WTC11 (cell line): ENCODE measurements at regions not wholly inside any gene's neighbourhood (a gene's known extent, or its start where the extent isn't known, plus 50 kb on each side); places are given as distances from the start of the nearest gene placed in this dataset.

Source experiments
- ATAC-seq: fragments of 200-7000 bp; cut with Tn5 transposase; 2 replicates; pipeline ENCODE4 v1.10.0; 2021; ENCODE audit warnings: mild to moderate bottlenecking, moderate library complexity
- CTCF ChIA-PET: fragments of 300-600 bp; sonication (Branson Sonifier 250); formaldehyde crosslinking; loops from one replicate; lab custom pipeline; 2021; ENCODE audit warnings: antibody characterized with exemption; lab: Charles Lee
- POLR2A ChIA-PET: fragments of 350-600 bp; sonication (Branson Sonifier 250); formaldehyde crosslinking; loops from one replicate; lab custom pipeline; 2021; ENCODE audit warnings: antibody characterized with exemption; lab: Charles Lee
- DNase-seq: peaks from one replicate; pipeline ENCODE4 v3.0.0; 2021; ENCODE audit warnings: low spot score
- H3K27ac Mint-ChIP-seq: 2 replicates; pipeline ENCODE4 v1.8.0; 2021; ENCODE audit warnings: mixed read lengths
- H3K27me3 Mint-ChIP-seq: 2 replicates; pipeline ENCODE4 v1.8.0; 2021; ENCODE audit warnings: low read depth, mild to moderate bottlenecking, moderate library complexity, mixed read lengths
- H3K36me3 Mint-ChIP-seq: 2 replicates; pipeline ENCODE4 v1.8.0; 2021; ENCODE audit warnings: mixed read lengths
- H3K4me1 Mint-ChIP-seq: 2 replicates; pipeline ENCODE4 v1.8.0; 2022; ENCODE audit warnings: mixed read lengths
- H3K4me3 Mint-ChIP-seq: 2 replicates; pipeline ENCODE4 v1.8.0; 2021; ENCODE audit warnings: mild to moderate bottlenecking, moderate library complexity, mixed read lengths
- H3K9me3 Mint-ChIP-seq: 2 replicates; pipeline ENCODE4 v1.8.0; 2021; ENCODE audit warnings: mixed read lengths
- FOXJ3 ChIP-seq: sonication (generic); formaldehyde crosslinking; IDR thresholded peaks from 2 replicates; pipeline ENCODE4 v1.9.0; 2021; ENCODE audit warnings: missing genetic modification reagents, mild to moderate bottlenecking, borderline replicate concordance
- FOXK1 ChIP-seq: sonication (generic); formaldehyde crosslinking; IDR thresholded peaks from 2 replicates; pipeline ENCODE4 v1.8.0; 2022; ENCODE audit warnings: mild to moderate bottlenecking, moderate library complexity, missing genetic modification reagents
- GABPB1 ChIP-seq: sonication (generic); formaldehyde crosslinking; IDR thresholded peaks from 2 replicates; pipeline ENCODE4 v1.8.1; 2023; ENCODE audit warnings: mild to moderate bottlenecking, missing genetic modification reagents
- IRF2 ChIP-seq: sonication (generic); formaldehyde crosslinking; IDR thresholded peaks from 2 replicates; pipeline ENCODE4 v1.8.0; 2022; ENCODE audit warnings: low read depth, missing genetic modification reagents, borderline replicate concordance
- MXD4 ChIP-seq: fragments of 250-450 bp; sonication (Bioruptor Pico); IDR thresholded peaks from 2 replicates; pipeline ENCODE4 v1.8.0; 2021; ENCODE audit warnings: mild to moderate bottlenecking, moderate library complexity, borderline replicate concordance
- NR1H2 ChIP-seq: sonication (generic); formaldehyde crosslinking; IDR thresholded peaks from 2 replicates; pipeline ENCODE4 v1.9.0; 2021; ENCODE audit warnings: mild to moderate bottlenecking, moderate library complexity, missing genetic modification reagents
- OVOL2 ChIP-seq: fragments of 250-450 bp; sonication (Bioruptor Pico); IDR thresholded peaks from 2 replicates; pipeline ENCODE4 v1.9.0; 2021; ENCODE audit warnings: mild to moderate bottlenecking, borderline replicate concordance
- PRRX2 ChIP-seq: fragments of 250-450 bp; sonication (Bioruptor Pico); IDR thresholded peaks from 2 replicates; pipeline ENCODE4 v1.8.0; 2021; ENCODE audit warnings: mild to moderate bottlenecking
- RELA ChIP-seq: sonication (generic); formaldehyde crosslinking; IDR thresholded peaks from 2 replicates; pipeline ENCODE4 v1.8.1; 2022; ENCODE audit warnings: missing genetic modification reagents, mild to moderate bottlenecking, borderline replicate concordance
- SOX15 ChIP-seq: fragments of 250-450 bp; sonication (Bioruptor Pico); IDR thresholded peaks from 2 replicates; pipeline ENCODE4 v1.9.0; 2021; ENCODE audit warnings: mild to moderate bottlenecking
- SP1 ChIP-seq: sonication (generic); formaldehyde crosslinking; conservative IDR thresholded peaks from 2 replicates; pipeline ENCODE4 v1.8.1; 2022; ENCODE audit warnings: missing genetic modification reagents
- TP53 ChIP-seq: sonication (generic); formaldehyde crosslinking; IDR thresholded peaks from 2 replicates; pipeline ENCODE4 v1.8.1; 2023; ENCODE audit warnings: mild to moderate bottlenecking, missing genetic modification reagents
- ZNF138 ChIP-seq: sonication (generic); formaldehyde crosslinking; conservative IDR thresholded peaks from 2 replicates; pipeline ENCODE4 v1.8.1; 2022; ENCODE audit warnings: mild to moderate bottlenecking, moderate library complexity, missing genetic modification reagents
- TF ChIP-seq, protein P1 (sequence below): fragments of 250-450 bp; sonication (Bioruptor Pico); IDR thresholded peaks from 2 replicates; pipeline ENCODE4 v1.9.0; 2021; ENCODE audit warnings: mild to moderate bottlenecking, borderline replicate concordance
- TF ChIP-seq, protein P2 (sequence below): fragments of 250-450 bp; sonication (Bioruptor Pico); IDR thresholded peaks from 2 replicates; pipeline ENCODE4 v2.1.2; 2022; ENCODE audit warnings: mild to moderate bottlenecking, moderate library complexity
- TF ChIP-seq, protein P3 (sequence below): fragments of 250-450 bp; sonication (Bioruptor Pico); IDR thresholded peaks from 2 replicates; pipeline ENCODE4 v1.9.0; 2021; ENCODE audit warnings: mild to moderate bottlenecking
- TF ChIP-seq, protein P4 (sequence below): fragments of 200-600 bp; IDR thresholded peaks from 2 replicates; pipeline ENCODE4 v1.8.0; 2022; ENCODE audit warnings: antibody characterized with exemption
- TF ChIP-seq, protein P5 (sequence below): sonication (generic); formaldehyde crosslinking; IDR thresholded peaks from 2 replicates; pipeline ENCODE4 v1.8.1; 2023; ENCODE audit warnings: mild to moderate bottlenecking, moderate library complexity, missing genetic modification reagents
- TF ChIP-seq, protein P6 (sequence below): sonication (generic); formaldehyde crosslinking; IDR thresholded peaks from 2 replicates; pipeline ENCODE4 v1.8.0; 2022; ENCODE audit warnings: mild to moderate bottlenecking, missing genetic modification reagents
- TF ChIP-seq, protein P7 (sequence below): sonication (generic); formaldehyde crosslinking; IDR thresholded peaks from 2 replicates; pipeline ENCODE4 v1.8.1; 2023; ENCODE audit warnings: mild to moderate bottlenecking, missing genetic modification reagents, moderate library complexity
- TF ChIP-seq, protein P8 (sequence below): sonication (generic); formaldehyde crosslinking; IDR thresholded peaks from 2 replicates; pipeline ENCODE4 v1.8.1; 2022; ENCODE audit warnings: low read depth, mild to moderate bottlenecking, moderate library complexity, missing genetic modification reagents, borderline replicate concordance

DNA sequence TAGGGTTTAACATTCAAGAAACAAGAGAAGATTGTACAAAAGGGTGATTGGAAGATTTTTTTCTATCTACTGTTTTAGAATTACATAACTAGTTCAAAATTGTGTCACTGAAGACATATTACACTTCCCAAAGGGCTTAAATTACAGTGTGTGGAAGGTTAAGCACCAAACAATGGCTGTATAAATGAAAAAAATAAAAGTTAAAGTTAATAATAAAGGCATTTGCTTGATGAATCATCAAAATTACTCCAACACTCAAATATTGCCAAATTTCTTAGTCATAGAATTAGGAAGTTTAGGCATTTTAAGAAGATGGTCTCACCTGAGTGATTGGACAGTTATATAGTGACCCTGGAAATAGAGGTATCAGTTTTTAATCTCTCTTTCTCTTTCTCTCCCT, 227.6 kb upstream of the CARD18 start:
- CTCF ChIA-PET: no interaction called here
- Mint-ChIP-seq H3K4me3 (no peak overlapping the region), H3K27me3 (no peaks in the 10 kb centered on the region)
- TF ChIP-seq SOX15 (CRISPR knock-in tag): no peak
- TF ChIP-seq GABPB1 (CRISPR knock-in tag): no peak
- no peak for TF ChIP-seq TP53
- no peak for TF ChIP-seq IRF2 (CRISPR knock-in tag)
- TF ChIP-seq SP1 (CRISPR knock-in tag): no peak
- TF ChIP-seq, protein P1, sequence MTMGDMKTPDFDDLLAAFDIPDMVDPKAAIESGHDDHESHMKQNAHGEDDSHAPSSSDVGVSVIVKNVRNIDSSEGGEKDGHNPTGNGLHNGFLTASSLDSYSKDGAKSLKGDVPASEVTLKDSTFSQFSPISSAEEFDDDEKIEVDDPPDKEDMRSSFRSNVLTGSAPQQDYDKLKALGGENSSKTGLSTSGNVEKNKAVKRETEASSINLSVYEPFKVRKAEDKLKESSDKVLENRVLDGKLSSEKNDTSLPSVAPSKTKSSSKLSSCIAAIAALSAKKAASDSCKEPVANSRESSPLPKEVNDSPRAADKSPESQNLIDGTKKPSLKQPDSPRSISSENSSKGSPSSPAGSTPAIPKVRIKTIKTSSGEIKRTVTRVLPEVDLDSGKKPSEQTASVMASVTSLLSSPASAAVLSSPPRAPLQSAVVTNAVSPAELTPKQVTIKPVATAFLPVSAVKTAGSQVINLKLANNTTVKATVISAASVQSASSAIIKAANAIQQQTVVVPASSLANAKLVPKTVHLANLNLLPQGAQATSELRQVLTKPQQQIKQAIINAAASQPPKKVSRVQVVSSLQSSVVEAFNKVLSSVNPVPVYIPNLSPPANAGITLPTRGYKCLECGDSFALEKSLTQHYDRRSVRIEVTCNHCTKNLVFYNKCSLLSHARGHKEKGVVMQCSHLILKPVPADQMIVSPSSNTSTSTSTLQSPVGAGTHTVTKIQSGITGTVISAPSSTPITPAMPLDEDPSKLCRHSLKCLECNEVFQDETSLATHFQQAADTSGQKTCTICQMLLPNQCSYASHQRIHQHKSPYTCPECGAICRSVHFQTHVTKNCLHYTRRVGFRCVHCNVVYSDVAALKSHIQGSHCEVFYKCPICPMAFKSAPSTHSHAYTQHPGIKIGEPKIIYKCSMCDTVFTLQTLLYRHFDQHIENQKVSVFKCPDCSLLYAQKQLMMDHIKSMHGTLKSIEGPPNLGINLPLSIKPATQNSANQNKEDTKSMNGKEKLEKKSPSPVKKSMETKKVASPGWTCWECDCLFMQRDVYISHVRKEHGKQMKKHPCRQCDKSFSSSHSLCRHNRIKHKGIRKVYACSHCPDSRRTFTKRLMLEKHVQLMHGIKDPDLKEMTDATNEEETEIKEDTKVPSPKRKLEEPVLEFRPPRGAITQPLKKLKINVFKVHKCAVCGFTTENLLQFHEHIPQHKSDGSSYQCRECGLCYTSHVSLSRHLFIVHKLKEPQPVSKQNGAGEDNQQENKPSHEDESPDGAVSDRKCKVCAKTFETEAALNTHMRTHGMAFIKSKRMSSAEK (CRISPR knock-in tag): no peak
- TF ChIP-seq, protein P2, sequence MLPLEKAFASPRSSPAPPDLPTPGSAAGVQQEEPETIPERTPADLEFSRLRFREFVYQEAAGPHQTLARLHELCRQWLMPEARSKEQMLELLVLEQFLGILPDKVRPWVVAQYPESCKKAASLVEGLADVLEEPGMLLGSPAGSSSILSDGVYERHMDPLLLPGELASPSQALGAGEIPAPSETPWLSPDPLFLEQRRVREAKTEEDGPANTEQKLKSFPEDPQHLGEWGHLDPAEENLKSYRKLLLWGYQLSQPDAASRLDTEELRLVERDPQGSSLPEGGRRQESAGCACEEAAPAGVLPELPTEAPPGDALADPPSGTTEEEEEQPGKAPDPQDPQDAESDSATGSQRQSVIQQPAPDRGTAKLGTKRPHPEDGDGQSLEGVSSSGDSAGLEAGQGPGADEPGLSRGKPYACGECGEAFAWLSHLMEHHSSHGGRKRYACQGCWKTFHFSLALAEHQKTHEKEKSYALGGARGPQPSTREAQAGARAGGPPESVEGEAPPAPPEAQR (CRISPR knock-in tag): no peak
- TF ChIP-seq PRRX2 (CRISPR knock-in tag): no peak
- TF ChIP-seq, protein P3, sequence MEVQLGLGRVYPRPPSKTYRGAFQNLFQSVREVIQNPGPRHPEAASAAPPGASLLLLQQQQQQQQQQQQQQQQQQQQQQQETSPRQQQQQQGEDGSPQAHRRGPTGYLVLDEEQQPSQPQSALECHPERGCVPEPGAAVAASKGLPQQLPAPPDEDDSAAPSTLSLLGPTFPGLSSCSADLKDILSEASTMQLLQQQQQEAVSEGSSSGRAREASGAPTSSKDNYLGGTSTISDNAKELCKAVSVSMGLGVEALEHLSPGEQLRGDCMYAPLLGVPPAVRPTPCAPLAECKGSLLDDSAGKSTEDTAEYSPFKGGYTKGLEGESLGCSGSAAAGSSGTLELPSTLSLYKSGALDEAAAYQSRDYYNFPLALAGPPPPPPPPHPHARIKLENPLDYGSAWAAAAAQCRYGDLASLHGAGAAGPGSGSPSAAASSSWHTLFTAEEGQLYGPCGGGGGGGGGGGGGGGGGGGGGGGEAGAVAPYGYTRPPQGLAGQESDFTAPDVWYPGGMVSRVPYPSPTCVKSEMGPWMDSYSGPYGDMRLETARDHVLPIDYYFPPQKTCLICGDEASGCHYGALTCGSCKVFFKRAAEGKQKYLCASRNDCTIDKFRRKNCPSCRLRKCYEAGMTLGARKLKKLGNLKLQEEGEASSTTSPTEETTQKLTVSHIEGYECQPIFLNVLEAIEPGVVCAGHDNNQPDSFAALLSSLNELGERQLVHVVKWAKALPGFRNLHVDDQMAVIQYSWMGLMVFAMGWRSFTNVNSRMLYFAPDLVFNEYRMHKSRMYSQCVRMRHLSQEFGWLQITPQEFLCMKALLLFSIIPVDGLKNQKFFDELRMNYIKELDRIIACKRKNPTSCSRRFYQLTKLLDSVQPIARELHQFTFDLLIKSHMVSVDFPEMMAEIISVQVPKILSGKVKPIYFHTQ (CRISPR knock-in tag): no peak
- no peak for TF ChIP-seq NR1H2 (CRISPR knock-in tag)
- TF ChIP-seq, all 79 proteins: peak for 0
- ATAC-seq: no peak
- POLR2A ChIA-PET: no interaction called here
- H3K36me3 Mint-ChIP-seq: no peaks in the 10 kb centered on the region
- no peaks in the 10 kb centered on the region for H3K9me3 Mint-ChIP-seq
- H3K4me1 Mint-ChIP-seq: peaks cover 2% of the 10 kb centered on the region; the same call in 1 of the 2 replicates
- H3K27ac Mint-ChIP-seq: no peak overlapping the region
- no peak for DNase-seq

DNA sequence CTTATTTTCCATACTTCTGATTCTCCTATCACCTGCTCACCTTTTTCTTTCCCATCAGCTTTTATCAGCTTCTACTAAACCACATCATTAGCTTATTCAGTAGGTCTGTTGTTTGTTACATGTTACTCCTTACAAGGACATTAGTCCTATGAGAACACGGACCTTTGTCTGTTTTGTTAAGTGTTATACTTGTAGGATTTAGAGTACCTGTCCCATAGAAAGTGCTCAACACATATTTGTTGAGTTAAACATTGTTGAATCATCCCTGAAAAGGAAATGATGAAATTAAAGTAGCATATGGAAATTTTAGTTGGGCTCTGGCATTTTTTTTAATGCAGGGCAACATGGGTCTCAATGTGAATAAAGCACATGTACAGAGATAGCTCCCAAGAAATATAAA, 222.1 kb upstream of the CARD18 start:
- H3K27me3 Mint-ChIP-seq: no peaks in the 10 kb centered on the region
- no peak for ATAC-seq
- ChIA-PET POLR2A (interaction anchor here (0.6 kb wide), 1 partner anchor 111 kb away, joined by 3 read pairs; no protein-coding TSS in a partner anchor), CTCF (no interaction called here)
- no peaks in the 10 kb centered on the region for H3K36me3 Mint-ChIP-seq
- H3K4me3 Mint-ChIP-seq: no peak overlapping the region
- H3K9me3 Mint-ChIP-seq: no peaks in the 10 kb centered on the region
- DNase-seq: no peak
- H3K27ac Mint-ChIP-seq: no peak overlapping the region
- H3K4me1 Mint-ChIP-seq: no peaks in the 10 kb centered on the region
- TF ChIP-seq, protein P4, sequence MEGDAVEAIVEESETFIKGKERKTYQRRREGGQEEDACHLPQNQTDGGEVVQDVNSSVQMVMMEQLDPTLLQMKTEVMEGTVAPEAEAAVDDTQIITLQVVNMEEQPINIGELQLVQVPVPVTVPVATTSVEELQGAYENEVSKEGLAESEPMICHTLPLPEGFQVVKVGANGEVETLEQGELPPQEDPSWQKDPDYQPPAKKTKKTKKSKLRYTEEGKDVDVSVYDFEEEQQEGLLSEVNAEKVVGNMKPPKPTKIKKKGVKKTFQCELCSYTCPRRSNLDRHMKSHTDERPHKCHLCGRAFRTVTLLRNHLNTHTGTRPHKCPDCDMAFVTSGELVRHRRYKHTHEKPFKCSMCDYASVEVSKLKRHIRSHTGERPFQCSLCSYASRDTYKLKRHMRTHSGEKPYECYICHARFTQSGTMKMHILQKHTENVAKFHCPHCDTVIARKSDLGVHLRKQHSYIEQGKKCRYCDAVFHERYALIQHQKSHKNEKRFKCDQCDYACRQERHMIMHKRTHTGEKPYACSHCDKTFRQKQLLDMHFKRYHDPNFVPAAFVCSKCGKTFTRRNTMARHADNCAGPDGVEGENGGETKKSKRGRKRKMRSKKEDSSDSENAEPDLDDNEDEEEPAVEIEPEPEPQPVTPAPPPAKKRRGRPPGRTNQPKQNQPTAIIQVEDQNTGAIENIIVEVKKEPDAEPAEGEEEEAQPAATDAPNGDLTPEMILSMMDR: no peak
- TF ChIP-seq, protein P5, sequence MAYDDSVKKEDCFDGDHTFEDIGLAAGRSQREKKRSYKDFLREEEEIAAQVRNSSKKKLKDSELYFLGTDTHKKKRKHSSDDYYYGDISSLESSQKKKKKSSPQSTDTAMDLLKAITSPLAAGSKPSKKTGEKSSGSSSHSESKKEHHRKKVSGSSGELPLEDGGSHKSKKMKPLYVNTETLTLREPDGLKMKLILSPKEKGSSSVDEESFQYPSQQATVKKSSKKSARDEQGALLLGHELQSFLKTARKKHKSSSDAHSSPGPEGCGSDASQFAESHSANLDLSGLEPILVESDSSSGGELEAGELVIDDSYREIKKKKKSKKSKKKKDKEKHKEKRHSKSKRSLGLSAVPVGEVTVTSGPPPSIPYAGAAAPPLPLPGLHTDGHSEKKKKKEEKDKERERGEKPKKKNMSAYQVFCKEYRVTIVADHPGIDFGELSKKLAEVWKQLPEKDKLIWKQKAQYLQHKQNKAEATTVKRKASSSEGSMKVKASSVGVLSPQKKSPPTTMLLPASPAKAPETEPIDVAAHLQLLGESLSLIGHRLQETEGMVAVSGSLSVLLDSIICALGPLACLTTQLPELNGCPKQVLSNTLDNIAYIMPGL (CRISPR knock-in tag): no peak
- TF ChIP-seq MXD4 (CRISPR knock-in tag): no peak
- TF ChIP-seq, protein P6, sequence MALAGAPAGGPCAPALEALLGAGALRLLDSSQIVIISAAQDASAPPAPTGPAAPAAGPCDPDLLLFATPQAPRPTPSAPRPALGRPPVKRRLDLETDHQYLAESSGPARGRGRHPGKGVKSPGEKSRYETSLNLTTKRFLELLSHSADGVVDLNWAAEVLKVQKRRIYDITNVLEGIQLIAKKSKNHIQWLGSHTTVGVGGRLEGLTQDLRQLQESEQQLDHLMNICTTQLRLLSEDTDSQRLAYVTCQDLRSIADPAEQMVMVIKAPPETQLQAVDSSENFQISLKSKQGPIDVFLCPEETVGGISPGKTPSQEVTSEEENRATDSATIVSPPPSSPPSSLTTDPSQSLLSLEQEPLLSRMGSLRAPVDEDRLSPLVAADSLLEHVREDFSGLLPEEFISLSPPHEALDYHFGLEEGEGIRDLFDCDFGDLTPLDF (CRISPR knock-in tag): no peak
- no peak for TF ChIP-seq FOXJ3 (CRISPR knock-in tag)
- TF ChIP-seq RELA: no peak
- TF ChIP-seq, protein P7, sequence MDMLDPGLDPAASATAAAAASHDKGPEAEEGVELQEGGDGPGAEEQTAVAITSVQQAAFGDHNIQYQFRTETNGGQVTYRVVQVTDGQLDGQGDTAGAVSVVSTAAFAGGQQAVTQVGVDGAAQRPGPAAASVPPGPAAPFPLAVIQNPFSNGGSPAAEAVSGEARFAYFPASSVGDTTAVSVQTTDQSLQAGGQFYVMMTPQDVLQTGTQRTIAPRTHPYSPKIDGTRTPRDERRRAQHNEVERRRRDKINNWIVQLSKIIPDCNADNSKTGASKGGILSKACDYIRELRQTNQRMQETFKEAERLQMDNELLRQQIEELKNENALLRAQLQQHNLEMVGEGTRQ: no peak
- TF ChIP-seq, protein P8, sequence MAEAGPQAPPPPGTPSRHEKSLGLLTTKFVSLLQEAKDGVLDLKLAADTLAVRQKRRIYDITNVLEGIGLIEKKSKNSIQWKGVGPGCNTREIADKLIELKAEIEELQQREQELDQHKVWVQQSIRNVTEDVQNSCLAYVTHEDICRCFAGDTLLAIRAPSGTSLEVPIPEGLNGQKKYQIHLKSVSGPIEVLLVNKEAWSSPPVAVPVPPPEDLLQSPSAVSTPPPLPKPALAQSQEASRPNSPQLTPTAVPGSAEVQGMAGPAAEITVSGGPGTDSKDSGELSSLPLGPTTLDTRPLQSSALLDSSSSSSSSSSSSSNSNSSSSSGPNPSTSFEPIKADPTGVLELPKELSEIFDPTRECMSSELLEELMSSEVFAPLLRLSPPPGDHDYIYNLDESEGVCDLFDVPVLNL: no peak
- TF ChIP-seq FOXK1 (CRISPR knock-in tag): no peak
- no peak for TF ChIP-seq OVOL2 (CRISPR knock-in tag)
- no peak for TF ChIP-seq ZNF138
